ENCODE measurements at regions not wholly inside any gene's neighbourhood (a gene's known extent, or its start where the extent isn't known, plus 50 kb on each side); places are given as distances from the start of the nearest gene placed in this dataset.

GRCh38 chr6:160895562-160895961 lies 96.0 kb upstream of the MAP3K4 start:
- TF ChIP-seq EP300 (IDR thresholded peaks at IDR 0.05) (no peak), POLR2A (IDR thresholded peaks at IDR 0.05) (no peak), CTCF (IDR thresholded peaks at IDR 0.05) (no peak)
